SU-DHL-6 (cell line): ENCODE measurements at regions not wholly inside any gene's neighbourhood (a gene's known extent, or its start where the extent isn't known, plus 50 kb on each side); places are given as distances from the start of the nearest gene placed in this dataset.

Experiments used
- H2AFZ ChIP-seq: fragments of 200-600 bp; sonication (generic); 2 replicates; pipeline ENCODE4 v1.6.1; 2014; ENCODE audit warnings: low read depth, mild to moderate bottlenecking, moderate library complexity, mixed read lengths, antibody characterized with exemption, low read length; ENCODE audit not compliant: severe bottlenecking
- H3F3A ChIP-seq: fragments of 200-600 bp; shearing (Covaris generic); 2 replicates; pipeline ENCODE4 v1.6.0; 2016; ENCODE audit warnings: antibody characterized with exemption, mild to moderate bottlenecking; ENCODE audit not compliant: insufficient read depth
- H3K27ac ChIP-seq: fragments of 200-600 bp; sonication (generic); 2 replicates; pipeline ENCODE4 v1.5.1; 2016; ENCODE audit warnings: low read depth, mild to moderate bottlenecking, low read length, moderate library complexity, mixed read lengths
- H3K27me3 ChIP-seq: fragments of 200-600 bp; sonication (generic), shearing (Covaris generic); 2 replicates; pipeline ENCODE4 v1.6.0; 2014; ENCODE audit warnings: mild to moderate bottlenecking, low read length
- H3K36me3 ChIP-seq: fragments of 200-600 bp; sonication (generic); 2 replicates; pipeline ENCODE4 v1.6.1; 2014; ENCODE audit warnings: mild to moderate bottlenecking, low read length, mixed read lengths
- H3K4me2 ChIP-seq: fragments of 300-600, 200-600 bp; shearing (Covaris generic), sonication (generic); 2 replicates; pipeline ENCODE4 v1.6.0; 2014; ENCODE audit warnings: low read length, low read depth, mild to moderate bottlenecking; ENCODE audit not compliant: poor library complexity, severe bottlenecking
- H3K4me3 ChIP-seq: fragments of 200-600 bp; sonication (generic); 2 replicates; pipeline ENCODE4 v1.5.1; 2014; ENCODE audit warnings: antibody characterized with exemption, low read length, mild to moderate bottlenecking, mixed read lengths; ENCODE audit not compliant: insufficient read depth, poor library complexity, severe bottlenecking
- H3K79me2 ChIP-seq: fragments of 200-600 bp; sonication (generic); 2 replicates; pipeline ENCODE4 v1.6.1; 2014; ENCODE audit warnings: mild to moderate bottlenecking, low read length, moderate library complexity; ENCODE audit not compliant: insufficient read depth
- H3K9ac ChIP-seq: fragments of 200-600 bp; sonication (generic); 2 replicates; pipeline ENCODE4 v1.7.0; 2014; ENCODE audit warnings: mild to moderate bottlenecking, low read length
- H3K9me2 ChIP-seq: fragments of 200-600 bp; sonication (generic); replicated peaks from 2 replicates; pipeline ENCODE4 v1.6.1; 2014; ENCODE audit warnings: low read length; ENCODE audit not compliant: insufficient read depth
- H3K9me3 ChIP-seq: fragments of 200-600 bp; sonication (generic); 2 replicates; pipeline ENCODE4 v1.6.1; 2014; ENCODE audit warnings: low read length, mixed read lengths; ENCODE audit not compliant: insufficient read depth
- H4K20me1 ChIP-seq: fragments of 200-600 bp; sonication (generic); 2 replicates; pipeline ENCODE4 v1.6.1; 2014; ENCODE audit warnings: low read depth, mild to moderate bottlenecking, antibody characterized with exemption, low read length, moderate library complexity, mixed read lengths
- CTCF ChIP-seq: fragments of 200-600 bp; sonication (generic); IDR thresholded peaks from one replicate; pipeline ENCODE4 v1.5.1; 2017; ENCODE audit warnings: antibody characterized with exemption, mild to moderate bottlenecking, low read length, moderate library complexity; ENCODE audit not compliant: insufficient read depth, poor library complexity, severe bottlenecking
- EZH2phosphoT487 ChIP-seq: fragments of 200-600 bp; sonication (generic), shearing (Covaris generic); conservative IDR thresholded peaks from 2 replicates; pipeline ENCODE4 v1.6.1; 2018; ENCODE audit warnings: mild to moderate bottlenecking, antibody characterized with exemption, low read length, moderate library complexity, mixed read lengths

DNA sequence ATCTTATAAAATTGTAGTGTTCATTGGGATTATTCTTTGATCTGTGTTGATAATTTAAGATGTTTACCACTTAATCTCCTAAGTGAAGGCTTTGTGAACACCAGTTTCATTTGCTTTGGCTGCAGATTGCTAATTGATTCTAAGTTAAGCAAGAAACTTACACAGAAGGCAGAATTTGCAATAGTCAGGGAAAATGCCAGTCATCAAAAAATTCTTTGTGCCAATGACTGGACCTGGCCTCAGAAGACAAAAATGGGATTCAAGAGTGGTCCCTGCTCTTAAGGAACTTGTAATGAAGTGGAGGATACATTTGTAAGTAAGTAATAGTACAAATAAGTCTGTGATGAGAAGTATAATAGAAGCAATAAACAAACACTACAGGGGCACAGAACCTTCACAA is 63.3 kb upstream of the EXOC2 start:
- no peaks in the 10 kb centered on the region for H3K9me2 ChIP-seq
- no peak overlapping the region for H3K27ac ChIP-seq
- H4K20me1 ChIP-seq: no peaks in the 10 kb centered on the region
- H3K79me2 ChIP-seq: no peaks in the 10 kb centered on the region
- H3K4me2 ChIP-seq: no peak overlapping the region
- H3K36me3 ChIP-seq: no peaks in the 10 kb centered on the region
- H3K9me3 ChIP-seq: no peaks in the 10 kb centered on the region
- no peak overlapping the region for H2AFZ ChIP-seq
- H3K27me3 ChIP-seq: no peaks in the 10 kb centered on the region
- H3K4me3 ChIP-seq: no peak overlapping the region
- TF ChIP-seq EZH2phosphoT487: no peak
- TF ChIP-seq CTCF: no peak
- H3F3A ChIP-seq: no peaks in the 10 kb centered on the region
- H3K9ac ChIP-seq: no peak overlapping the region

GRCh38 chr6:754202-754601 is 61.3 kb upstream of the EXOC2 start:
- H2AFZ ChIP-seq: no peak overlapping the region
- H3K36me3 ChIP-seq: no peaks in the 10 kb centered on the region
- no peak overlapping the region for H3K4me3 ChIP-seq
- H4K20me1 ChIP-seq: no peaks in the 10 kb centered on the region
- H3K9me2 ChIP-seq: no peaks in the 10 kb centered on the region
- no peaks in the 10 kb centered on the region for H3F3A ChIP-seq
- no peaks in the 10 kb centered on the region for H3K79me2 ChIP-seq
- H3K9ac ChIP-seq: no peak overlapping the region
- H3K9me3 ChIP-seq: no peaks in the 10 kb centered on the region
- no peak overlapping the region for H3K4me2 ChIP-seq
- TF ChIP-seq EZH2phosphoT487 (no peak), CTCF (no peak)
- H3K27me3 ChIP-seq: no peaks in the 10 kb centered on the region
- H3K27ac ChIP-seq: no peak overlapping the region

GRCh38 chr6:753486-753885 is 60.5 kb upstream of the EXOC2 start:
- H2AFZ ChIP-seq: no peak overlapping the region
- no peaks in the 10 kb centered on the region for H3F3A ChIP-seq
- no peaks in the 10 kb centered on the region for H3K36me3 ChIP-seq
- no peaks in the 10 kb centered on the region for H3K27me3 ChIP-seq
- no peaks in the 10 kb centered on the region for H3K79me2 ChIP-seq
- no peaks in the 10 kb centered on the region for H4K20me1 ChIP-seq
- no peak overlapping the region for H3K27ac ChIP-seq
- no peak for TF ChIP-seq EZH2phosphoT487
- H3K9me3 ChIP-seq: no peaks in the 10 kb centered on the region
- H3K4me2 ChIP-seq: no peak overlapping the region
- H3K4me3 ChIP-seq: no peak overlapping the region
- no peaks in the 10 kb centered on the region for H3K9me2 ChIP-seq
- no peak overlapping the region for H3K9ac ChIP-seq

DNA sequence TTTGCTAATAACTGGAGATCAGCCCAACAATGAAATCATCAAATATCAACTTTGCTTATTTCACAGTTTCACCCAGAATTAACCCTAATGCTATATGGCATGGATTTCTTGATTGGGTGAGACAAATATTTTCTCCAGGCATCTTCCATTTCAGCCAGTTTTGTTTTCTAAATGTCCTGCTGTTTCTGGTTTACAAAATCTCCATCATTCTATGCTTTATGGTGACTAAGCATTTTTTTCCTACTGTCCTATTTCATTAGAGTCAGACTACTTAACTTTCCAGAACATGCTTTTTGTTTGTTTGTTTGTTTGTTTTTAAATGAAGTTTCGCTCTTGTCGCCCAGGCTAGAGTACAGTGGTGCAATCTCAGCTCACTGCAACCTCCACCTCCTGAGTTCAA is 59.5 kb upstream of the EXOC2 start:
- no peak overlapping the region for H3K27ac ChIP-seq
- no peaks in the 10 kb centered on the region for H3K9me2 ChIP-seq
- H4K20me1 ChIP-seq: no peaks in the 10 kb centered on the region
- H3F3A ChIP-seq: no peaks in the 10 kb centered on the region
- TF ChIP-seq EZH2phosphoT487: no peak
- TF ChIP-seq CTCF: no peak
- no peaks in the 10 kb centered on the region for H3K79me2 ChIP-seq
- no peak overlapping the region for H3K9ac ChIP-seq
- no peaks in the 10 kb centered on the region for H3K27me3 ChIP-seq
- no peak overlapping the region for H3K4me2 ChIP-seq
- no peaks in the 10 kb centered on the region for H3K9me3 ChIP-seq
- H3K36me3 ChIP-seq: no peaks in the 10 kb centered on the region
- H3K4me3 ChIP-seq: no peak overlapping the region
- H2AFZ ChIP-seq: no peak overlapping the region
